ENCODE measurements at regions not wholly inside any gene's neighbourhood (a gene's known extent, or its start where the extent isn't known, plus 50 kb on each side); places are given as distances from the start of the nearest gene placed in this dataset.

GRCh38 chr17:77435272-77436057 lies 294.7 kb downstream of the SEC14L1 start:
- no peak for DNase-seq

GRCh38 chr17:77436058-77436442 lies 295.3 kb downstream of the SEC14L1 start:
- DNase-seq = no peak

DNA sequence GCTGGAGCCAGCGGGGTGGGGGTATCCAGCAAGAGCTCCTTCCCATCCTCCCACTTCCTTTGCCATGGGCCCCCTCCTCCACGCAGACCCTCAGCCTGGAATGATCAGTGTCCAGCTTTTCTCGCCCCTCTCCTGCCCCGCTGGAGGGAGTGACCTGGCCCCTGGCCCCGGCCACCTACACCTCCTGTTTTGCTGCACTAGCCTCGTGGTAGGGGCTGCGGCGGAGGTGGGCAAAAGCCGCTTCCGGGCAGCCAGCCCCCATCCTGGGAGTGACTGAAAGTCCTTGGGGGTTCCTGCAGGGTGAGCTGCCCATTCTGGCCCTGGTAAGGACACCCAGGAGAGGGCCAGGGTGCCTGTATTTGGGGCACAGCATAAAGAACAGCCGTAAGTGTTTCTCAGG lies 295.7 kb downstream of the SEC14L1 start:
- no peak for DNase-seq

DNA sequence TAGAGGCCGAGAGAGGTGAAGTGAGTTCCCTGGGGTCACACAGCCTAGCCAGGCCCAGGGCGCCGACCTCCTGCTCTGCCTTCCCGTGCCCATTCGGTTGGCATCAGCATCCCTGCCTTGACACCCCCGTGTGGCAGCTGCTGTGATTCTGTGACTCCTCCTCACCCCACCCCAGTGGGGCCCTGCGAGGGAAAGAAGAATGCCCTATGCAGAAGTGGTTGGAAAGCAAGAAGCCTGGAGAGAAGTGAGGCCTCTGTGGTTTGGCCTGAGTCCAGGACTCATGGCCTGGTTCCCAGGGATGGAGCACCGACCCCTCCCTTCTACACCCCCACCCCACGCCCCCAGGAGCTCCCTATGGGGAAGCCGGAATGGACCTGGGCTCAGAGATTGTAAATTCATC lies 296.2 kb downstream of the SEC14L1 start:
- no peak for DNase-seq

DNA sequence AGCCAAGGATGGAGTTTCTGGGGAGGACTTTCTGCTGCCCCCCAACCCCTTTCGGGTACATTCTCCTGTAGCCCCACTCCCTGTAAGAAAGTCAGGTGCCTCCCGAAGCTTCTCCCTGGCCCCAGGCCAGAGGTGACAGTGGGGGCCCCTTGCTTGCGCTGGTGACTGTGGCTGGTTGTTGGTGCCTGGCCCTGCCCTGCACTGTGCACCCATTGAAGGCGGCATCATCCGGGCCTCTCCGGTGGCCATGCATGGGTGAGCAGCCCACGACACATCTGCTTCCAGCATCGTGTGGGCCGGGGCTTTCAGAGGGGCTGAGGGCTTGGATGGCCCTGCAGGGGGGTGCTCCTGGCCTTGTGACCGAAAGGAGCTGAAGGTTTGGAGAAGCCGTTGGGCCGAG lies 297.0 kb downstream of the SEC14L1 start:
- no peak for DNase-seq

- no peak for DNase-seq
These were observed 297.7 kb downstream of the SEC14L1 start for GRCh38 chr17:77438241-77439188.

DNA sequence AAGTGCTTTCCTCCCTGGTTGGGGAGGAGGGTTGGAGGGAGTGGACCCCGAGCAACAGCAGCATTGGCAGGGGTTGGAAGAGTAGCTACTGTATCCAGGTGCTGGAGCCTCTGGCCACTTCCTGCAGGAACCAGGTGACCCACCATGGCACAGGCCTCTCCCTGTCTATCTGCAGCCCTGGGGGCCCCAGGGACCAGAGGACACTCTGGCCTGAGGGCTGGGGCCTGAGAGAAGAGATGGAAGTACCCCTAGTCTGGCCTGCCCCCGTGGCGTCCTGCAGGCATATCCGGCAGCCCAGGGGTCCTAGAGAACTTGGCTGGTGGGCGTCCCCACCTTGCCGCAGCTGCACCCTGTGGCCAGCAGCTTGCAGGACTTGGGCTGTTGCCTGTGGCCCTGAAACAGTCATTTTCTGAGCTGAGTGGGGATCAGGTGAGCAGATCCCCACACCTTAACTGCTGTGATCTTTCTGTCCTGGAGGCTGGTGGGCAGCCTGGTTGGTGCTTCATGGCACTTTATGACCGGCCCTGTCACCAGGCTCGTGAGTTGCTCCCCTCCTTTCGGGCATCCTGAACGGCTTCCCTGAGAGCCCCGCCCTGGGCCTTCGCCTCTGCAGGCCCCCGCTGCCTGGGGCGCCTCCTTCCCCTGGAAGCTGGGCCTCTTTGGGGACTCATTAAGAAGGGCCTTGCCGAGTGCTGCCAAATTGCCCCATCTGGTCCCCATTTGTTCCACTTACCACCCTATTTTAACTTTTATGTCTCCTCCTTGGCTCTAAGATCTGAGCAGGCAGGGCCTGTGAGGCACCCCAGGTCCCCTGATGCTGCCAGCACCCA lies 298.6 kb downstream of the SEC14L1 start:
- no peak for DNase-seq

DNA sequence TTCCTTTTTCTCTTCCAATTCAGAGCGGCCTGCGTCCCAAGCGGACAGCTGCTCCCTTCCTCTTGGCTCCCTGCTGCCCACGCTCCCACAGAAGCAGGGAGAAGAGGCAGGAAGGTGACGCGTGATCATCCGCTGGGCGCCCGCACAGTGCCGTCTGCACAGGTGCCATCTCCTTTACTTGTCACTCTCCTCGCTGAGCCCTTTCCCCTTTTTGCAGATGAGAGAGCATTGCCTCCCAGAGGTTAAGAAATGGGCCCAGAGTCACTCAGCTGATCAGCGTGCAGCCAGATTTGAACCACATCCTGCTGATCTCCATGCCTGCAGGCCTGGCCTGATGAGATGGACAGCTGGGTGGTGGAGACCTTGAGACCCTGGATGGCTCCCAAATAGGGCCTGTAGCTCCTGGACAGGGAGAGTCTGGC lies 299.8 kb downstream of the SEC14L1 start:
- peak; percentile 69 for DNase-seq

DNA sequence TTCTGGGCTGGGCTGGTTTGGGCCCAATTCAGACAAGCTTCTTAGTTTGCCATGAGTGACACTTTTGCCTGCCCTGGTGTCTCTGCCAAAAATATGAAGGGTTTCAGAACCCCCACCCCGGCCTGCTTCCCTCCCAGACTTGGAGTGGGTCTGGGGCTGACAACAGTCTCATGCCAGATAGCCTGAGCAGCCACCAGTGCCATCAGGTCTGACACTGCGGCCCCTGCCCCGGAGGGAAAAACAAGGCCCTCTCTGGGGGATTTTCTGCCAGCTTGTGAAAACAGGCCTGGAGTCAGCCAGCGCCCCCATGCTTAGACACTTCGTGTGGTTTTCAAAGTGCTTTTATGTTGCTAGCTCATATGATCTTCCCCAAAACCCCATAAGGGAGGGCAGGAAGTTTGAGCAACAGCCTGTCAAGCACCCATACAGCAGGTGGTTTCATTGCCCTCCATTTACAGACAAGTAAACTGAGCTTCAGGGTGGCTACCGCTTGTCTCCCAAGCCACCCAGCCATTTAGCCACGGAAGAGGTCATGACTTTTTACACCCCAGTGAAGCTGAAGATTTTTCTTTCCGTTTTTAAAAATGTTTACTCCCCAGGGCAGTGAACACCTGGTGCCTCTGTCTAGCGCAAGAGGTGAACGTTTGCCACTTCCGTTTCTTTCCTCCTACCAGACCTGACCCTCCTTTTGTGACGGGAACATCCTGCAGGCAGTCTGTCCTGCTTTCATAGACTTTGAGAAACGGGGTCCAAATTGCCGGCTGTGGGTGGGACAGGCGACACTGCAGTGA lies 300.6 kb downstream of the SEC14L1 start:
- DNase-seq = peak; percentile 88

GRCh38 chr17:77441940-77442339 lies 301.2 kb downstream of the SEC14L1 start:
- peak; percentile 83 for DNase-seq

DNA sequence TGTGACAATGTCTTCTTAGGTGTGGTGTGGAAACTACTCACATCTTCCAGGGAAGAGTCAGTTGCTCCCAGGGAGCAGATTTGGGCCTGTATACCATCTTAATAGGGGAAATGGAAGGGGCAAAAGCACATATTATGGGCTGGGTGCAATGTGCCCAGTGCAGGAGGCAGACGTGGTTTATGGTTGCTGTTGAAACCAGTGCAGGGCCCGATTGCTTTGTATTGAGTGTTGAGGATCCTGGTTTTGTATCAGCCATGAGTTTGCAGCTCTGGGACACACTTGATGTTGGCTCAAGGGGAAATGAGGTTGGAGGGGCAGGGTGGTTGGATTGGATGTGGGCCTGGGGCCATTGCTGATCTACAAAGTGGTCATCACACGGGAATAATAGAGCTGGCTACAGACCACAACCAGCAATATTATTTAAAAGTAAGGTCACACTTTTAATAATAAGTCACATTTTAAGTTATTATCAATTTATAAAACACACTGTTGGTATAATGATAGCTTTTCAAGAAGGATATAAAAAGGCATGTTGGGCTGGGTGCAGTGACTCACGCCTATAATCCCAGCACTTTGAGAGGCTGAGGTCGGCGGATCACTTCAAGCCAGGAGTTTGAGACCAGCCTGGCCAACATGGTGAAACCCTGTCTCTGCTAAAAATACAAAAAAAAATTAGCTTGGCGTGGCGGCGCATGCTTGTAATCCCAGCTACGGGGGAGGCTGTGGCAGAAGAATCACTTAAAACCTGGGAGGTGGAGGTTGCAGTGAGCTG lies 302.4 kb downstream of the SEC14L1 start:
- no peak for DNase-seq

DNA sequence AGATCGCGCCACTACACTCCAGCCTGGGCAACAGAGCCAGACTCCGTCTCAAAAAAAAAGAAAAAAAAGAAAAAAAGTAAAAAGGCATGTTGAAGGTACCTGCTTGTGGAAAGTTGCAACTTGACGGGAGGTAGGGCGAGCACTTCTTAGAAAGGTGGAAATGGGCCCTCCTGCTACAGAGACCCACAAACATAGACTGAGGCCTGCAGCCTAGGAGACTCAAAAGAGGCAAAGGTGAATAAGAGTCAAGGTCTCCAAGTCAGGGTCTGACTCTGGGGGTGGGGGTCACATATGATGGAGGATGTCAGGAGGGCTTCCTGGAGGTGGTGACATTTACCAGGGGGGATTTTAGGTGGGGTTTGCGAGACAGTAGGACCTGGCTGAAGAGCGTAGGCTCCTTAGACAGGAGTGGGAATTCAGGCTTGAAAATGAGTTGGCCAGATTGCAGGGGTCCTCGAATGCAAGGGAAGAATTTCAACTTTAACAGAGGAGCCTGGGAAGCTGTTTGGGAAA lies 303.0 kb downstream of the SEC14L1 start:
- no peak for DNase-seq

DNA sequence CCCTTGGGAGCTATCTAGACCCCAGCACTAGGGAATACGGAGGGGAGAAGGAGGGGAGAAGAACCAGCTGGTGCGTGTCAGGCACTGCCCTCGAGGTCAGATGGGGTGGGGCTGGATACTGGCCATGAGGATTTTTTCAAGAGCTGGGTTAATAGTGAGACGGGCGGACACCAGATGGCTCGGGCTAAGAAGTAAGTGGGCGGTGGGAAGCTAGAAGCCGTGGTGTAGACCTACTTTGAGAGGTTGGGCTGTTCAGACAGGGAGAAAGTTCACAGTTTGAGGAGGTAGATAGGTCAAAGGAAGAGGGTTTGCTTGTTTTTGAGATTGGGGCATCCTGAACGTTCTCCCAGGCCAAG lies 303.8 kb downstream of the SEC14L1 start:
- no peak for DNase-seq

DNA sequence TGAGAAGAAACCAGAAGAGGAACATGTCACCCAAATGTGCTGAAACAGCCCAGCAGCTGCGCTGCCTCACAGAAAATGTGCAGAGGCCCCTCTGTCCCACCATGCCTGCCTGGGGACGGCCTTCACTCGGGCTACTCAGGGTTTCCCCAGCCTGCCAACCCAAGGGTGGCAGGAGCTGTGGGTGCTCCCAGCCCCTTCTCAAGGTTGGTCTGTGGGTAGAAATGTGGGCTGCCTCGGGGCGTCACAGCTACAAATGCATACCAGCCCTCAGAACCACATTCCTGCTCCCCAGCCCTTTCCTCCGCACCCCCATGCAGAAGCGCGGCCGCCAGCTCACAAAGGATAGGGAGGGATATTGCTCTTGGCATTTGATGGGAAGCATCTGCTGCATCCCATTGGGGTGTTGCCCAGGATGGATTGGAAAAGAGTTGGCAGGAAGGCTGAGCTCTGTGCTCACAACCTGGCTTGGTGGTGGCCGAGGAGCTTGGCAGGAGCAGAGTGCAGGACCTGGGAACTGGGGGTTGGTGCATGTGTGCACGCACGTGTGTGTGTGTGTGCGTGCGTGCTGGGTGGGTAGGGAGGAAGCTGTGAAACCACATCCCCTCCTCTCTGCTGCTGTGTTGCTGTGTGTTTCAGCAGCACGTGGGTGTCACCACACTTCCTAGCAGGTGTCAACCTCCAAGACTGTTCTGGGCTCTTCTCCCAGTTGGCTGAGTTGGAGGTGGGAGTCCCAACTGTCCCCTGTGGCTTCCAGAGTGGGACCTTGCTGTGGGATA lies 304.4 kb downstream of the SEC14L1 start:
- peak; percentile 95 for DNase-seq

- DNase-seq = peak; percentile 82
These were observed 305.2 kb downstream of the SEC14L1 start for GRCh38 chr17:77445760-77446532.

GRCh38 chr17:77446940-77447634 lies 306.3 kb downstream of the SEC14L1 start:
- DNase-seq = no peak

DNA sequence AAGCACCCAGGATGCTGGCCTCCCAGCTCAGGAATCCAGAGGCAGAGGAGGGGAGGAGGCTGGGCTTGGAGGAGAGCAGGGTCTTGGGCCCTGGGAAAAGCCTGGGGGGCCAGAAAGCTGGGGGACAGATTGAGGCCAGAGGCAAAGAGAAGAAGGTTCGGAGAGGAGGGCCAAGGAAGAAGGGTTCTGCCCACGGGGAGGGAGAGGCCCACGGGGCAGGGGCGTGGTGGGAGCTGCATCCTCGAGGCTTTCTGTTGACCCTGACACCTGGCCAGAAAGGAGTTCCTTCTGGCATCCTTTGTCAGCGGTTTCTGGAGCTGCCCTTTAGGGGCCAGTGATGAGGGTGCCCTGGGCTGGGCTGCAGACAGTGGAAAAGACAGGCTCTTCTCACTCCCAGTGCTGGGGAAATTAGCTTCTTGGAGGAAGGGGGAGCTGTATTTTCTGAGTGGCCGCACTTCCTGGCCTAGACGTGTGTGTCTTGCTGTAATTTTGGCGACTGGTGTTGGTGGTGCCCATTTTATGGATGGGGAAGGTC lies 308.7 kb downstream of the SEC14L1 start:
- DNase-seq = no peak

GRCh38 chr17:77449908-77450741 lies 309.4 kb downstream of the SEC14L1 start:
- DNase-seq = peak; percentile 83

Data from activated CD4-positive, alpha-beta T cell treated with anti-CD3 and anti-CD28 coated beads, Interleukin-10, Interleukin-2, amounts not matched to agents 100 ng/mL and 50 ng/mL, durations not matched to agents 16 hours and 8 hours (primary cell).